Neural cell (in vitro differentiated cells): ENCODE measurements at regions not wholly inside any gene's neighbourhood (a gene's known extent, or its start where the extent isn't known, plus 50 kb on each side); places are given as distances from the start of the nearest gene placed in this dataset.

Experiments
- EZH2 ChIP-seq: fragments of 200-600, 300-800 bp; shearing (Covaris generic), sonication (generic); IDR thresholded peaks from 2 replicates; pipeline ENCODE4 v1.6.1; 2014; ENCODE audit warnings: antibody characterized with exemption, low read length, borderline replicate concordance, mild to moderate bottlenecking; ENCODE audit not compliant: insufficient read depth, poor library complexity, severe bottlenecking
- MXI1 ChIP-seq: fragments of 450-650 bp; conservative IDR thresholded peaks from 2 replicates; pipeline ENCODE4 v1.6.1; 2014; ENCODE audit warnings: antibody characterized with exemption, mild to moderate bottlenecking; ENCODE audit not compliant: poor library complexity, severe bottlenecking
- POLR2AphosphoS5 ChIP-seq: IDR thresholded peaks from 2 replicates; pipeline ENCODE4 v1.6.1; 2012
- RAD21 ChIP-seq: fragments of 450-650 bp; conservative IDR thresholded peaks from 2 replicates; pipeline ENCODE4 v1.6.1; 2014; ENCODE audit warnings: antibody characterized with exemption, mild to moderate bottlenecking, moderate library complexity
- TF ChIP-seq, protein P1 (sequence below): fragments of 450-650 bp; IDR thresholded peaks from 2 replicates; pipeline ENCODE4 v1.5.1; 2014; ENCODE audit warnings: antibody characterized with exemption, mild to moderate bottlenecking, moderate library complexity; ENCODE audit not compliant: poor library complexity, severe bottlenecking

DNA sequence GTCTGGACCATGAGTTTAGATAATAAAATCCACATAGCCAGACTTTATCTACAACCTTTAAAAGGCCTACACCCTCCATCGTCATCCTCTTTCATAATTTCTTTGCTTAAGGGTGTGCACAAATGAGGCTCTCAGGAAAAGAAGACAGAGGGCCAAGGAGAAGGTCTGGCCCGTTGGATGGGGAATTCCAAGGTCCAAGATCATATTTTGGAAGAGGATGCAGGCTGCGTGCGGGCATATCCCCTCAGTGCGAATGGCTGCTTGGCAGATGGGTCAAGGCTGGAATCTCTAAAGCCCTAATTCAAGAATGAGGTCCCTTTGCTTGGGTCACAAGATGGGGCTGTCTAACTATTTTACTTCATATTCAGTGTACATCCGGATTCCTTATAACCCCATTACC lies 782.2 kb upstream of the NCAM2 start:
- TF ChIP-seq EZH2 = no peak
- TF ChIP-seq, protein P1, sequence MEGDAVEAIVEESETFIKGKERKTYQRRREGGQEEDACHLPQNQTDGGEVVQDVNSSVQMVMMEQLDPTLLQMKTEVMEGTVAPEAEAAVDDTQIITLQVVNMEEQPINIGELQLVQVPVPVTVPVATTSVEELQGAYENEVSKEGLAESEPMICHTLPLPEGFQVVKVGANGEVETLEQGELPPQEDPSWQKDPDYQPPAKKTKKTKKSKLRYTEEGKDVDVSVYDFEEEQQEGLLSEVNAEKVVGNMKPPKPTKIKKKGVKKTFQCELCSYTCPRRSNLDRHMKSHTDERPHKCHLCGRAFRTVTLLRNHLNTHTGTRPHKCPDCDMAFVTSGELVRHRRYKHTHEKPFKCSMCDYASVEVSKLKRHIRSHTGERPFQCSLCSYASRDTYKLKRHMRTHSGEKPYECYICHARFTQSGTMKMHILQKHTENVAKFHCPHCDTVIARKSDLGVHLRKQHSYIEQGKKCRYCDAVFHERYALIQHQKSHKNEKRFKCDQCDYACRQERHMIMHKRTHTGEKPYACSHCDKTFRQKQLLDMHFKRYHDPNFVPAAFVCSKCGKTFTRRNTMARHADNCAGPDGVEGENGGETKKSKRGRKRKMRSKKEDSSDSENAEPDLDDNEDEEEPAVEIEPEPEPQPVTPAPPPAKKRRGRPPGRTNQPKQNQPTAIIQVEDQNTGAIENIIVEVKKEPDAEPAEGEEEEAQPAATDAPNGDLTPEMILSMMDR = no peak
- no peak for TF ChIP-seq RAD21
- no peak for TF ChIP-seq POLR2AphosphoS5
- no peak for TF ChIP-seq MXI1
